Islet precursor cell (in vitro differentiated cells): ENCODE measurements at regions not wholly inside any gene's neighbourhood (a gene's known extent, or its start where the extent isn't known, plus 50 kb on each side); places are given as distances from the start of the nearest gene placed in this dataset.
"Not testable (repeated sequence)": the region's sequence is repeated elsewhere in the genome, so short reads cannot be mapped to it uniquely, and the experiment has no call there.

Experiments used
- DNase-seq: peaks from one replicate; pipeline ENCODE4 v3.0.0-alpha.2; 2018

DNA sequence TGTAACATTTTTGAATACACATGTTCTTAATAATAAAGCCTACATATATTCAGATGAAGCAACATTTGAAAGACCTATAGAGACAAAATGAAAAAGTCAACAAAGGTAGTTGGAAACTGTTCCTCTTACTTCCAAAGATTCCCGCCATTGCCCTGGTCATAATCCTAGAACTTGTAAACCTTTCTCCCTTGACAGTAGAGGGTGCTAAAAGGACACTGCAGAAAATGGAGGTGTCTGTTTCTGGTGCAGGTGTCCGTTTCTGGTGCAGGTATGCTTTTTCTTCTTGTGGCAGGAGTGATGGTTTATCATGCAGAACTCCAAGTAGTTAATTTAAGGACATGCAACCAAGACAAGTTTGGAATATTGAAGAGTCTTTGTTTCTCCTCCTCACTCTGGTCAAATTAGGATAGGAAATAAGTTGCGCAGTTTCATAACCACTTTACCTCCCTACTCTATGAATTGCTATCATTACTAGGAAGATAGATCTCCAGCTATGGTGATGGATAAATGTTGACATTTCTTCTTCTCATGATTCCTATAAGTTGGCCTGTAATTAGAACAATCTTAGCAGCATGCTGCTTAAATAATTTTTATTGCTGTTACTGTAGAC is 56.0 kb upstream of the FAM174A start:
- DNase-seq = peak; percentile 56

DNA sequence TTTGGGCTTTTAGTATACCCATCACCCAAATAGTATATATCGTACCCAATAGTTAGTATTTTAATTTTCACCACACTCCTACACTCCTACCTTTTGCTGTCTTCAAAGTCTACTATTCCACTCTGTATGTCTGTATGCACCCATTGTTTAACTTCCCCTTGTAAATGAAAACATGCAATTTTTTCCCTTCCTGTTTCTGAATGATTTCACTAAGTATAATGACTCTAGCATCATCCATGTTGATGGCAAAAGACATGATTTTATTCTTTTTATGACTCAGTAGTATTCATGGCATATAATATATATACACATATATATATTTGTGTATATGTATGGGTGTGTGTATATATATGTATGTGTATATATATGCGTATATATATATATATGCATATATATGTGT is 63.1 kb upstream of the FAM174A start:
- no peak for DNase-seq

- no peak for DNase-seq
Observed at GRCh38 chr5:100469767-100470166, 65.4 kb upstream of the FAM174A start.

DNA sequence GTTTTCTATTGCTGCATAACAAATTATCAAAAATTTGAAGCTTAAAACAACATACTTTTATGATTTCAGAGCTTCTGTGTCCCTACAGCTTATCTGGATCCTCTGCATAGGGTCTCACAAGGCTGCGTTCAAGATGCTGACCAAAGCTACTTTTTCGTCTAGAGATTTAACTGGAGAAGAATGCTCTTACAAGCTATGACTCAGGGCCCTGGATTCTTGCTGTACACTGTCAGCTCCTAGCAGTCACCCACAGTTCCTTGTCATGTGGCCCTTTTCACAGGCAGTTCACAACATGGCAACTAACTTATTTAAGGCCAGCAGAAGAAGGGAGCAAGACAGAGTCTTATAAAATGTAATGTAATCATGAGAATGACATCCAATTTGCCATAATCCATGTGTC is 70.8 kb upstream of the FAM174A start:
- DNase-seq = peak; percentile 86

GRCh38 chr5:100456615-100457014 is 78.6 kb upstream of the FAM174A start:
- no peak for DNase-seq

GRCh38 chr5:100452126-100452525 is 83.0 kb upstream of the FAM174A start:
- no peak for DNase-seq

DNA sequence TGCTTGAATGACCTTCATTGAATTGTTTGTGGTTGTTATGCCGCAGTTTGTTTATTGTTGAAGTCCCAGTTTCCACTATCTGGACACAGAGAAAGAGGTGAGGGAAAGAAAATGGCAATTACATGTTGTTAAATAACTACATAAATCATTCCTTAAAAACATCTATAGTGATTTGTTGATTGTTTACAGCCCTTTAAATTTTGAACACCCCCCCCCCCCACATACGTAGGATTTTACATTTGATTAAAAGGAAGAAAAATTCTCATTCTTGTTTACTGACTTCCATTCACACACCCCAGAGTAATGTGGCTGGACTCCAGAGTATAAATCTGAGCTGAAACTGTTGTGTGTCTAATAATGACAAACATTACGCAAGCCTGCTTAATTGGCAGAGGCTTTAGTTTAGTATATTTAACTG is 87.1 kb upstream of the FAM174A start:
- DNase-seq = no peak

GRCh38 chr5:100446879-100447430 is 88.2 kb upstream of the FAM174A start:
- DNase-seq = no peak

- peak; percentile 54 for DNase-seq
Observed at GRCh38 chr5:100444961-100445360, 90.2 kb upstream of the FAM174A start.

- no peak for DNase-seq
Observed at GRCh38 chr5:100434815-100435214, 100.4 kb upstream of the FAM174A start.

- no peak for DNase-seq
Observed at GRCh38 chr5:100432741-100433140, 102.4 kb upstream of the FAM174A start.

DNA sequence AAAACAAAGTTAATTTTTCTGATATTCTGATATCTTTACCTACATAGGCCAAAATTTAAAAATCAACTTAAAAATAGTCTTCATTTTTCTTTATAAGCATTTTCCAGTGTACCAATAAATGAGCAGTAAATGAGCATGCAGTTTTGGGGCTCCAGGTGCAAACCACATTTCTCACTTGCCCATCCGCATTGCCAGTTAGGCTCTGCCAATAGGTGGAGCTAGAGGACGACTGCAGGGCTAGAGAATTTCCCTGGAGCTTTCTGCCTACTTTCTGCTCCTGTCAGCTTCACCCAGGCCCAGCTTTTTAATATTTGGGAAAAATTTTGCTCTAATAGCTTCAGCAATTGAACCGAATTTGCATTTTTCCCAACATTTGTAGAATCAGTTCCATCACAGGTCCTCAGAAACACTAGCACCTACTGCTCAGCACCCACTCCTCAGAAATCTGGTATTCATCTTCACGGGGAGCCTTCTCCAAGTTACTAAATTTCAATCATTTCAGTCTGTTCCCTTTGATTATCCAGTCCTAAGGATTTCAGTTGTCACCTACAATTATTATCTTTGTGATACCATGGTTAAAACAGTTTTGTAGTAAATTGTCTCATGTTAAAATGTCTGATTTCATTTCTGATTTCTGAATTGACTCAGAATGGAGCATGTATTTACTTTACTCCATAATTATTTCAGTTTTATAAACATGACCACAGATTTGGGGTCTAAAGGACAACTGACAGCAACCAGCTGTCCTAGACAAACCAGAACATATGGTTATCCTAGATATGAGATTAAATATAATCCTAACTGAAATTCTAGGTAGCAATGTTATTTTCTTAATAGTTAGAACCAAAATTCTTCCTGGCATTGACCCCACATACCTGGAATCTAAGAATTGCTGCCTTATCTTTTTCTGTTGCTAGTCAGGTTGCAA is 104.6 kb upstream of the FAM174A start:
- DNase-seq = peak; percentile 76

DNA sequence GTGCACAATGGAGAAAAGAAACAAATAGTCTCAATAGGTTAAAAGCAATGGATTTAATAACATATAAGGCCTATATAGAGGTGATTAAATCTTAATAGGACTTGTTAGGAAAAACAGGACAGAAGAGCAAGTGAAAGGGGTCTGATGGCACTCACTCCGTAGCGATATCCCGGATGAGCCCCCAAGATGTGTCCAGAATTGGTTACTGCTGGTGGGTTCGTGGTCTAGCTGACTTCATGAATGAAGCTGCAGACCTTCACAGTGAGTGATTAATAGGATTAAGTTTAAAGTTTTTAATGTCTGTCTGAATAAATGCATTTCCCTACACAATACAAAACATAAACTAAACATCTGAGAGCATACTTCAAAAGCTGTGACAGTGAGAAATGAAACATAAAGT is 110.4 kb upstream of the FAM174A start:
- DNase-seq = no peak

DNA sequence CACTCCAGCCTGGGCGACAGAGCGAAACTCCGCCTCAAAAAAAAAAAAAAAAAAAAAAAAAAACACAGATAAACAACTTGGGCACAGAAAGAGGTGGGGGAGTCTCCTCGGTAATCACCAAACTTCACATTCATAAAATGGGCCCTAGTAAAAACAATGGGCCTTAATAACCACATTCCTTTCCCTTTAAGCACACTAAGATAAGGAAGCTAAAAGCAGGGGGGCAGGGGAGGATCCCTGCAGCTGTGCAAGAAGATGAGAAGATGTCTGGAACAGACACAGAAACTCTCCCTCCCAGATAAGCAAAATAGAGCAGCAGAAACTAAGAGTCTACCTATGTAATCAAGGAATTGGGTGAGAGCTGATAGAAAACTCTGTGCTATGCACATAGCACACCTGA is 111.2 kb upstream of the FAM174A start:
- no peak for DNase-seq

- no peak for DNase-seq
Observed at GRCh38 chr5:100423330-100423729, 111.8 kb upstream of the FAM174A start.

DNA sequence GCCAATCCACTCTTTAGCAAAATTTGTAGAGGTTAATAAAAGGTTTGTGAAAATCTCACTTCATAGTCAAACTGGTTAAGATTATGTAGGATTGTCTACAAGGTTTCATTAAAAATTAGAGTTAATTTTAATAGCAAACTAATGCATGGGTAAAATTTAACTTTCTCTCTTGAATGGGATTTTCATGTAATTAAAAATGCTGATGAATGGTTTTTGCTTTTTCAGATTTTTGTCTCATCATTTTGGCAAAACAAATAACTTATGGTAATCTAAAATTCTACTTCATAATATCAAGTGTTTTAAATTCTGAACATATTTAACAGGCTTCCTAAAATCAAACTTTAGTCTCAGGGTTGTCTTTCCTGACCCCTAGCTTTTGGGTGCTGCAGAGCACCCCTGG is 113.8 kb upstream of the FAM174A start:
- DNase-seq = no peak

DNA sequence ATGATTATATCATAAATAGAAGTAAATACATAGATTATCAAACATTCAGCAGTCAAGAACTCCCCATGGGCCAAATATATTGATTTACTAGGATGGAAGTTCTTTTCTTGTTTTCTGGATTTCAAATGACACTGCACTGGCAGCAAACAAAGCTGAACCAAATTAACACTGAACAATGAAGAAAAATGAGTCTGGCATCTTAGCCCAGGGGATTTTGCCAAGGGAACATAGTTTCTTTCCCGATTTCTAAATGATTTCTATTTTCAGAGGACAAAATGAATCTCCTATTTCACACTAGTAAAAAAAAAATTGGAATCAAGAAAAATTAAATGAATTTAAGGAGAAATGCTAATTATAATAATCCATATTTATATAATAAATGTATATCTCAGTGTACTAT is 116.9 kb upstream of the FAM174A start:
- DNase-seq = no peak

DNA sequence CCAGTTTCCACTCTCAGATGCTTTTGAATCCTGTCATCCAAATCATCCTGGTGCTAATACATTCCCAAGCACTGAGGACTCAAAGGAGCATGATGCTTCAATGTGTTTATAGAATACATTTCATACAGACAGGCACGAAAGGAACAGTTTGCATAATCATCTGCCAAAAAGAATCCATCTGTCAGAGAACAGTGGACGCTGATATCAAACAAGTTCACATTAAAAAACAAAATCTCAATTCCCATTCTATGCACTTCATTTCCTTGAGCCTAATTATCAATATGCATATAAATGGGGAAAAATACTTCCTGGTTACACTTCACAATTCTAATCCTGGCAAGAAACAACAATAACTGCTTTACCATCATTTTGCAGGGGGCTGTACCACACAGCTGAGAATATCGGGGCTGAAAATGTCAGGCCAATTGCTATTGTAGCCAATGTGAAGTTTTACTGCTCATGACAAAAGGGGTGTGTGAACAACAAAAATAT is 125.5 kb upstream of the FAM174A start:
- no peak for DNase-seq

DNA sequence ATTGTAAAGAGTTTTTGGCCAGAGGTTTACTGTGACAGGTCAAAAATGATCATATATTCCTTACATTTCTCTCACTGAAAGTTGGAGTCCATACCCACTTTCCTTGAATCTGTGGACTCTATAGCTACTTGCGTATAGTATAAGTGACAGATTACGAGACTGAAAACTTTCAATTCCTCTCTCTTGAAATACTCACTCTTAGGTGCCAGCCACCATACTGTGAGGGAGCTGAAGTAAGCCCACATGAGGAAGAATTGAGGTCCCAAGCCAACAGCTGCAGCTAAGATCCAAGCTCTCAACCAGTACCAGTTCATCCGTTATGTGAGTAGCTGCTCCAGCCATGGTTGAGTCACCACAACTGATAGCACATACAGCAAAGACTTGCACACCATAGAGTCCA is 128.1 kb upstream of the FAM174A start:
- no peak for DNase-seq

- no peak for DNase-seq
Observed at GRCh38 chr5:100406640-100407039, 128.5 kb upstream of the FAM174A start.

DNA sequence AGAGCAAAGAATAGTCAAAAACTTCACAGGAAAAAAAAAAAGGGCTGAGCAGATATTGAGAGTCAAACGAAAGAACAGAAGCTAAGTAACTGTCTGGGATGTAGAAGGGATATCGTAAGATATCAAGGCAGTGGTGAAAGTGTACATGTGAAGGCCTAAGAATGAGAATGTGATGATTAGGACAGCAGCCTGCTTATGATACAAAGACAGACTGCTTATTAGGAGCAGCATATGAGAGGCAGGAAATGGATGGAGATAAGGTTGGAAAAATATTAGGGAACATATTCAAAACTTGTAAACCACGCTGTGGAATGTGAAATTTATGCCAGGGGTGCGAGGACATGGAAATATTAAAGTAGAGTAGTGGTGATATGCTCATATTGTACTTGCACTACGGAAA is 133.1 kb upstream of the FAM174A start:
- DNase-seq = no peak

- DNase-seq = no peak
Observed at GRCh38 chr5:100401149-100401548, 134.0 kb upstream of the FAM174A start.

GRCh38 chr5:100398815-100399214 is 136.4 kb upstream of the FAM174A start:
- not testable (repeated sequence) for DNase-seq
